ENCODE measurements at regions not wholly inside any gene's neighbourhood (a gene's known extent, or its start where the extent isn't known, plus 50 kb on each side); places are given as distances from the start of the nearest gene placed in this dataset.

DNA sequence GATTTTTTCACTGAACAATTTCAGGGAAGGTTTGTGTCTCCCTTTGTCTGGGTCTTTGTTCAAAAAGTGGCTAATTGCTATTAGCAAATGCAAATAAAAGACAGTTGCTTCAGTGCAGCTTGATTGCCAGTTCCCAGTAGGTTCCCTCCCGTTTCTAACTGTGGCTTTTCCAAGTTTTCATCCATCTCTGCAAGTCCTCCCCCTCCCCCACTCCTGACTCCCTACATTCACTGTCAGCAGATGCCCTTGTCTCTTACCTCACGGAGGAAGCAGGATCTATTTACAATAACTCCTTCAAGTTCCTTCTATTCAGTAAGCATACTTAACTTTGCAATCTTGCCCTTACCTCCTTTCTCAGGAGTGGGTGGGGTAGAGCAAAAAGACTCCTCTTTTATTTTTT lies 55.4 kb upstream of the SCEL start:
- H3K4me1 ChIP-seq (ENCODE audit: control insufficient read depth, insufficient read depth, low read length) = peaks cover 3% of the 10 kb centered on the region
- no peaks in the 10 kb centered on the region for H3K9me3 ChIP-seq (replicated peaks; ENCODE audit: control insufficient read depth, low read depth, low read length)
- H3K4me3 ChIP-seq (ENCODE audit: low read length) = no peak overlapping the region
- no peaks in the 10 kb centered on the region for H3K27me3 ChIP-seq (ENCODE audit: control insufficient read depth, insufficient read depth, low read length)
- H3K36me3 ChIP-seq (ENCODE audit: control insufficient read depth, insufficient read depth, low read length) = no peaks in the 10 kb centered on the region
- no peak for DNase-seq
- no peak overlapping the region for H3K27ac ChIP-seq (ENCODE audit: low read length)
- WGBS (ENCODE audit: insufficient coverage) = 9% methylated on average over 1 of the region's 2 CpGs

DNA sequence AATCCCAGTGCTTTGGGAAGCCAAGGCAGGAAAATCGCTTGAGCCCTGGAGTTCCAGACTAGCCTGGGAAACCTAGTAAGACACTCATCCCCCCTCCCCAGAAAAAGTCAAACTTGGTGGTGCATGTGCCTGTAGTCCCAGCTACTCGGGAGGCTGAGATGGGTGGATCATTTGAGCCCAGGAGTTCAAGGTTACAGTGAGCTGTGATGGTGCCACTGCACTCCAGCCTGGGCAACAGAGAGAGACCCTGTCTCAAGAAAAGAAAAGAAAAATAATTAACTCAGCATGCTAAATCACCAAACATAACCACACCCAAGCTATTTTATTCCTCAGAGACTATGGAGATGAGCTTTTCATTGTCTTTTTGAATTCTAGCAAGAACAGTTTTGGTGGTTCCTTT lies 56.2 kb upstream of the SCEL start:
- Histone ChIP-seq H3K27me3 (ENCODE audit: control insufficient read depth, insufficient read depth, low read length) (no peaks in the 10 kb centered on the region), H3K27ac (ENCODE audit: low read length) (no peak overlapping the region), H3K4me1 (ENCODE audit: control insufficient read depth, insufficient read depth, low read length) (peaks cover 3% of the 10 kb centered on the region), H3K36me3 (ENCODE audit: control insufficient read depth, insufficient read depth, low read length) (no peaks in the 10 kb centered on the region), H3K4me3 (ENCODE audit: low read length) (no peak overlapping the region), H3K9me3 (replicated peaks; ENCODE audit: control insufficient read depth, low read depth, low read length) (no peaks in the 10 kb centered on the region)
- no CpG with 5 or more reads among the region's 2 CpGs for WGBS (ENCODE audit: insufficient coverage)
- DNase-seq = no peak

DNA sequence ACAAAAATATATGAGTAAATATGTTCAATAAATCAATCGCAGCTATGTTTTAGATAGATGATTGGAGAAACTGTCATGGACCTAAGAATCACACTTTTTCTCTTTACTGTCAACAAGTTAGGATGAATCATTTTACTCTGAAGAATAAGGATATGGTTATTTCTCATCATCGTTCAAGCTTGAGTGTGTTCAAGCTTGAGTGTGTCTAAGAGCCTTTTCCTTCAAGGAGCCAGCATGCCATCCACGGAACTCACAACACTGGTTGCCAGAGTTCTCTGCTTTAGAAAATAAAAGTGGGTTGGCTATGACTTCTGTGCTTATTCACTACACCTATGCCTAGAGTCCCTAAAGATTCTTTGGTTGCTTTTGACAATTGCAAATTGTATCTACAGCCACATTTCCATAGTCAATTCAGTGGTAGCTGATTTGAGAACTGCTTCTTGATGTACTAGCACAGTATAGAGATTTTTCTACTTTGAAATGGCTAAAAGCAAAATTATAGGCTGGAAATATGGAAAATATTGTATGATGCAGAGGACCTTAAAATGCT lies 58.1 kb upstream of the SCEL start:
- H3K27ac ChIP-seq (ENCODE audit: low read length) = no peak overlapping the region

DNA sequence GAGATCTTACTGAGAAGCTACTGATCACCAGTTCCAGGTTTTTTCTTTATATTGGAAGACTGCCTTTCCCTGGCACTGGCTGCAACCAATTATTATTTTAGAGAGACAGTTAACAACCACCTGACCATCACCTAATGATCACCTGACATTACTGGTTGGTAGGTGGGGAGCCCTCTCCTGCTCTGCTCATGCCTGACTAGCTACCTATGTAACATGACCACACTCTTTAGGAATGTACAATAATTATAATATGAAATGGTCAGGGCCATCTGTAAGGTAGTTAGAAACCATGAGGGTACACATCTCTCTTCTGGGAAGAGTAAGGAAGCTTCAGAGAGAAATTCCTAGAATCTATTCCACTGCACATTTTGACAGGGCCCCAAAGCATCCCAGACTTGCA lies 59.0 kb upstream of the SCEL start:
- H3K27ac ChIP-seq (ENCODE audit: low read length) = no peak overlapping the region

More for the DNA sequence above, 58.1 kb upstream of the SCEL start:
- Histone ChIP-seq H3K4me1 (ENCODE audit: control insufficient read depth, insufficient read depth, low read length) (peaks cover 3% of the 10 kb centered on the region), H3K9me3 (replicated peaks; ENCODE audit: control insufficient read depth, low read depth, low read length) (no peaks in the 10 kb centered on the region), H3K27me3 (ENCODE audit: control insufficient read depth, insufficient read depth, low read length) (no peaks in the 10 kb centered on the region), H3K4me3 (ENCODE audit: low read length) (no peak overlapping the region), H3K36me3 (ENCODE audit: control insufficient read depth, insufficient read depth, low read length) (no peaks in the 10 kb centered on the region)
- no peak for DNase-seq
- WGBS (ENCODE audit: insufficient coverage) = 100% methylated on average over 1 of the region's 3 CpGs

DNA sequence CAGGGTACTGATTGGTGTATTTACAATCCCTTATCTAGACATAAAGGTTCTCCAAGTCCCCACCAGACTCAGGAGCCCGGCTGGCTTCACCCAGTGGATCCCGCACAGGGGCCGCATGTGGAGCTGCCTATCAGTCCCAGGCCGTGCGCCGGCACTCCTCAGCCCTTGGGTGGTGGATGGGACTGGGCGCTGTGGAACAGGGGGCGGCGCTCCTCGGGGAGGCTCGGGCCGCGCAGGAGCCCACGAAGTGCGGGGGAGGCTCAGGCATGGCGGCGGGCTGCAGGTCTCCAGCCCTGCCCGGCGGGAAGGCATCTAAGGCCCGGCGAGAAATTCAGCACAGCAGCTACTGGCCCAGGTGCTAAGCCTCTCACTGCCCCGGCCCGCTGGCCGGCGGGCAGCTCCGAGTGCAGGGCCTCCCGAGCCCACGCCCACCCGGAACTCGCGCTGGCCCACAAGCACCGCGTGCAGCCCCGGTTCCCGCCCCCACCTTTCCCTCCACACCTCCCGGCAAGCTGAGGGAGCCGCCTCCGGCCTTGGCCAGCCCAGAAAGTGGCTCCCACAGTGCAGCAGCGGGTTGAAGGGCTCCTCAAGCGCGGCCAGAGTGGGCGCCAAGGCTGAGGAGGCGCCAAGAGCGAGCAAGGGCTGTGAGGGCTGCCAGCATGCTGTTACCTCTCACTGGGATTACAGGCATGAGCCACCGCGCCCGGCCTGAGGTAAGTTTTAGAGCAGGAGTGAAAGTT lies 60.0 kb upstream of the SCEL start:
- WGBS (ENCODE audit: insufficient coverage) = 96% methylated on average over 46 of the region's 47 CpGs
- H3K27me3 ChIP-seq (ENCODE audit: control insufficient read depth, insufficient read depth, low read length) = no peaks in the 10 kb centered on the region

More for the DNA sequence above, 59.0 kb upstream of the SCEL start:
- DNase-seq = no peak
- Histone ChIP-seq H3K36me3 (ENCODE audit: control insufficient read depth, insufficient read depth, low read length) (no peaks in the 10 kb centered on the region), H3K4me1 (ENCODE audit: control insufficient read depth, insufficient read depth, low read length) (peaks cover 3% of the 10 kb centered on the region), H3K27me3 (ENCODE audit: control insufficient read depth, insufficient read depth, low read length) (no peaks in the 10 kb centered on the region), H3K4me3 (ENCODE audit: low read length) (no peak overlapping the region), H3K9me3 (replicated peaks; ENCODE audit: control insufficient read depth, low read depth, low read length) (no peaks in the 10 kb centered on the region)

DNA sequence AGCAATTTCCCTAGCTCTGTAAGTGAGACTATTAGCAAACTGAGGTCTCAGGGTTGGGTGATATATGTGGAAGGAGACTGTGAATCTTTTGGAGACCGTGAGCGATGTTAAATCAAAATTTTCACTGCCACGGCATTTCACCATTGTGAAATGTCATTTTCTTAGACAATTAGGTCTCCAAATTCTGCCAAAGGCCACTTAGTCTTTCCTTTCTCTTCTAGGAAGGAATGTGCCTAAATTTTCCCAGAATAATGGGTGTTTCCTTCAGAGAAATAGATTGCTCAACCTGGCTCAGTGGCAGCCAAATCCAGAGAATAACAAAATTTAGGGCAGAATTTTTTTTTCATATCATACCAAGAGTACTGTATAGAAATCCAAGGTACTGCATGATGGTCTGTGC lies 64.5 kb upstream of the SCEL start:
- no peak overlapping the region for H3K27ac ChIP-seq (ENCODE audit: low read length)
- no CpG with 5 or more reads among the region's 3 CpGs for WGBS (ENCODE audit: insufficient coverage)
- H3K36me3 ChIP-seq (ENCODE audit: control insufficient read depth, insufficient read depth, low read length) = no peaks in the 10 kb centered on the region

More for the DNA sequence above, 60.0 kb upstream of the SCEL start:
- Histone ChIP-seq H3K9me3 (replicated peaks; ENCODE audit: control insufficient read depth, low read depth, low read length) (no peaks in the 10 kb centered on the region), H3K27ac (ENCODE audit: low read length) (no peak overlapping the region), H3K4me3 (ENCODE audit: low read length) (no peak overlapping the region), H3K36me3 (ENCODE audit: control insufficient read depth, insufficient read depth, low read length) (no peaks in the 10 kb centered on the region), H3K4me1 (ENCODE audit: control insufficient read depth, insufficient read depth, low read length) (peaks cover 3% of the 10 kb centered on the region)
- no peak for DNase-seq

DNA sequence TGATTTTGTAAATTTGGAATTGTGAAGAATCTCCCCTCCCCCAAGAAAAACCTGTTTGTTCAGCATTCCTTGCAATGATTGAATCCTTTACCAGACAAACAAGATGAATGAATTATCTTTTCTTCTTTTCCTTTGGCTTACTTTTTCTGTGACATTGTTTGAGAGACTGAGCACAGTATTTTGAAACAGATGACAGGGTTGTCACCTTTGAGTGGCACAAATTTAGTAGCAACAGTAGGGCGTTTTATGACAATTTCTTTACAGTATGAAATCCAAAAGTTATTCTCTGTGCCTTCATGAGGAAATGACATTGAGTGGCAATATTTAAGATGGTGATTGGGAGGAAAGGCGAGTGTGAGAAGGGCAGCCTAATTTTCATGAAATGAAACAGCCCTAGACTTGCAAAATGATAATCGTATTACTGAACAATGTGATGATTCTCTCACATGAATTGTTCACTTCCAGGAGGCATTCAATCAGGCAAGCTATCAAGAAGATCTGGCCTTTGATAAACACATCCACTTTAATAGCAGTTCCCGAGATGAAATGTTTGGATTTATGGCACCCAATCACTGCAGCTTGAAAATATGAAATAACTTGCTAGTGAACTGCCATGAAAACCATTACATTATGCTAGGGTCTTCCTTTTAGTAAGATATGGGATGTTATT lies 68.6 kb upstream of the SCEL start:
- no peaks in the 10 kb centered on the region for H3K9me3 ChIP-seq (replicated peaks; ENCODE audit: control insufficient read depth, low read depth, low read length)
- H3K36me3 ChIP-seq (ENCODE audit: control insufficient read depth, insufficient read depth, low read length) = no peaks in the 10 kb centered on the region
- no peak overlapping the region for H3K4me3 ChIP-seq (ENCODE audit: low read length)
- DNase-seq = no peak
- WGBS (ENCODE audit: insufficient coverage) = 83% methylated on average over 1 of the region's 4 CpGs
- H3K27me3 ChIP-seq (ENCODE audit: control insufficient read depth, insufficient read depth, low read length) = no peaks in the 10 kb centered on the region
- H3K4me1 ChIP-seq (ENCODE audit: control insufficient read depth, insufficient read depth, low read length) = no peaks in the 10 kb centered on the region
- no peak overlapping the region for H3K27ac ChIP-seq (ENCODE audit: low read length)

More for the DNA sequence above, 64.5 kb upstream of the SCEL start:
- no peaks in the 10 kb centered on the region for H3K9me3 ChIP-seq (replicated peaks; ENCODE audit: control insufficient read depth, low read depth, low read length)
- H3K27me3 ChIP-seq (ENCODE audit: control insufficient read depth, insufficient read depth, low read length) = no peaks in the 10 kb centered on the region
- H3K4me3 ChIP-seq (ENCODE audit: low read length) = no peak overlapping the region
- H3K4me1 ChIP-seq (ENCODE audit: control insufficient read depth, insufficient read depth, low read length) = no peaks in the 10 kb centered on the region
- no peak for DNase-seq

DNA sequence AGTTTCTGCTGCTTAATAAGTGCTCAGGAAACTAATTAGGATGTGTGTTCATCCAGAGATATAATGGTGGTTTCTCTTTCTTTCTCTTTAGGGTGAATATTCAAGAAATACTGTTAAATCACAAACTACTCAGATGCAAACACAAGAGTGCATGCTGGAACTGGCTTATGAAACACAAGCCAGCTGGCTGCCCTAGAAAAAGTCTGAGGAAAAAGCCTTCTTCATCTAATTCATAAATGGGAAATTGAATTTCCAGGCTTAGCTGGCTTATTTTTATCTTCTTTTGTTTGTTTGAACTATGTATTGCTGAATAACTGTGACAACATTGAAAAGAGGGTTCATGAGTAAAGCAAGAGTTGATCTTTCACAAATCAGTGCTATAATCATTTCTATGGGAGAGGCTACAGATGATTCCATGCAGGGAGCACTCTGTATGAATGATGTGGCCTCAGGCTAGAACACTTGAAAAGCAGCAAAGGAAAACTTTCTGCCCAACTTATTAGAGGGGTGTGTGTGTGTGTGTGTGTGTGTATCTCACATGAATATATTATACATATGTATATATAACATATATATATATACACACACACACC lies 69.8 kb upstream of the SCEL start:
- Histone ChIP-seq H3K27ac (ENCODE audit: low read length) (no peak overlapping the region), H3K4me3 (ENCODE audit: low read length) (no peak overlapping the region), H3K36me3 (ENCODE audit: control insufficient read depth, insufficient read depth, low read length) (no peaks in the 10 kb centered on the region), H3K4me1 (ENCODE audit: control insufficient read depth, insufficient read depth, low read length) (no peaks in the 10 kb centered on the region), H3K27me3 (ENCODE audit: control insufficient read depth, insufficient read depth, low read length) (no peaks in the 10 kb centered on the region), H3K9me3 (replicated peaks; ENCODE audit: control insufficient read depth, low read depth, low read length) (no peaks in the 10 kb centered on the region)
- DNase-seq = peak; percentile 86

DNA sequence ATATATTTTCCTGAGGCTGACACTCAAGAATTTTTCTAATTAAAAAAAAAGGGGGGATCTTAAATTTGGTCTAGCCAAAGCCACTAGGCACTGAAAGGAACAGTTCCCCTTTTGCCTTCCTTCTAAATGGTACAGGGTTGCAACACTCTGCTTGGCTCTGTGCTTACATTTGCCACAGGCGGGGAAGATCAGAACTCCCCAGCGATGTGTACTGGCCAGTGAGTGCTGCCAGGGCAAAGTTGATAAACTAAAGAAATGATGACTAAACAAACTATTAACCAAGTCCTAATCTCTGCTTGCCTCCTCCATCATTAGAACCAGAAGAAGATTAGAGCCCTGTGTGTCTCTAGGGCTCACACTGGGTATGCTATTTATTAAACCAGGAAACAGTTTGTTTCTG lies 75.3 kb upstream of the SCEL start:
- no peaks in the 10 kb centered on the region for H3K9me3 ChIP-seq (replicated peaks; ENCODE audit: control insufficient read depth, low read depth, low read length)
- H3K4me3 ChIP-seq (ENCODE audit: low read length) = no peak overlapping the region
- no CpG with 5 or more reads among the region's 2 CpGs for WGBS (ENCODE audit: insufficient coverage)
- no peaks in the 10 kb centered on the region for H3K27me3 ChIP-seq (ENCODE audit: control insufficient read depth, insufficient read depth, low read length)
- H3K27ac ChIP-seq (ENCODE audit: low read length) = no peak overlapping the region
- H3K4me1 ChIP-seq (ENCODE audit: control insufficient read depth, insufficient read depth, low read length) = no peaks in the 10 kb centered on the region
- DNase-seq = peak; percentile 20
- H3K36me3 ChIP-seq (ENCODE audit: control insufficient read depth, insufficient read depth, low read length) = no peaks in the 10 kb centered on the region

DNA sequence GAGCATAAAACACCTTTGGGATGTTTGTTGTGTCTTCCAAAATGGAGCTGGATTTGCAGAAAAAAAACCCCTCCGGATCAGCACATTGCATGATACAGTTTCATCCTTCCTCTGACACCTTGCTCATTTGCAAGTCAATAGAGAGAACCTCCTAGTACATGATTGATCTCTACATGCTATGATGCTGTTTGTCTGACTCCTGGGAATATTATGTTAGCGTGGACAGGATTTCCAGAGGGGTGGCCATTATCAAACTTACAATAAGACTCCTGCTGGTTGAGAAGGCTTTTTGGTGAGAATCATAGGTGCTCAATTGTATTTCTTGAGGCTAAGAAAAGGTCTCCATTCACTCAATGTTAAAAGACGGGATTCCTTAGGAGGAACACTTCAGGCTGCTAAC lies 75.9 kb upstream of the SCEL start:
- no peak for DNase-seq
- H3K9me3 ChIP-seq (replicated peaks; ENCODE audit: control insufficient read depth, low read depth, low read length) = no peaks in the 10 kb centered on the region
- no peaks in the 10 kb centered on the region for H3K4me1 ChIP-seq (ENCODE audit: control insufficient read depth, insufficient read depth, low read length)
- no peak overlapping the region for H3K27ac ChIP-seq (ENCODE audit: low read length)
- no peak overlapping the region for H3K4me3 ChIP-seq (ENCODE audit: low read length)
- no CpG with 5 or more reads among the region's 3 CpGs for WGBS (ENCODE audit: insufficient coverage)
- no peaks in the 10 kb centered on the region for H3K27me3 ChIP-seq (ENCODE audit: control insufficient read depth, insufficient read depth, low read length)
- no peaks in the 10 kb centered on the region for H3K36me3 ChIP-seq (ENCODE audit: control insufficient read depth, insufficient read depth, low read length)

All from muscle of leg (tissue), 3 donors.